Fibroblast of lung (primary cell): ENCODE measurements at regions not wholly inside any gene's neighbourhood (a gene's known extent, or its start where the extent isn't known, plus 50 kb on each side); places are given as distances from the start of the nearest gene placed in this dataset.

Experiments used
- DNase-seq, 2 donors: peaks; one replicate each; pipeline versions ENCODE4 v3.0.0 to v3.0.0-alpha.2; 2010; ENCODE audit warnings: low read depth in 2 of 2
- H2AFZ ChIP-seq: 2 replicates; pipeline ENCODE4 v1.5.1; 2012; ENCODE audit warnings: low read length, control low read depth, inconsistent platforms
- H3K27ac ChIP-seq: 2 replicates; pipeline ENCODE4 v1.5.1; 2011; ENCODE audit warnings: low read length, control low read depth; ENCODE audit not compliant: insufficient read depth
- H3K27me3 ChIP-seq: 2 replicates; pipeline ENCODE4 v1.5.1; 2011; ENCODE audit warnings: mild to moderate bottlenecking, low read length; ENCODE audit not compliant: control insufficient read depth, insufficient read depth
- H3K36me3 ChIP-seq: 2 replicates; pipeline ENCODE4 v1.5.1; 2011; ENCODE audit warnings: low read length; ENCODE audit not compliant: control insufficient read depth, insufficient read depth
- H3K4me1 ChIP-seq: 2 replicates; pipeline ENCODE4 v1.5.1; 2011; ENCODE audit warnings: low read length; ENCODE audit not compliant: control insufficient read depth, insufficient read depth; ENCODE audit errors: extremely low read depth
- H3K4me2 ChIP-seq: 2 replicates; pipeline ENCODE4 v1.5.1; 2011; ENCODE audit warnings: low read length, control low read depth; ENCODE audit not compliant: insufficient read depth; ENCODE audit errors: extremely low read depth
- H3K4me3 ChIP-seq, 4 experiments: fragments of 200-600 bp in 1 of 4; sonication (generic) in 1 of 4; replicated peaks in 1 of 4; 2 replicates each; pipeline ENCODE4 v1.5.1; 2011 to 2016; ENCODE audit warnings: low read length in 4 of 4, low read depth in 3 of 4, mild to moderate bottlenecking in 3 of 4, control low read depth in 2 of 4, inconsistent platforms in 1 of 4, mixed read lengths in 1 of 4; ENCODE audit not compliant: insufficient read depth in 1 of 4; ENCODE audit errors: control extremely low read depth in 1 of 4
- H3K79me2 ChIP-seq: 2 replicates; pipeline ENCODE4 v1.5.1; 2012; ENCODE audit warnings: mild to moderate bottlenecking, low read length, inconsistent platforms; ENCODE audit not compliant: control insufficient read depth, insufficient read depth
- H3K9ac ChIP-seq: 2 replicates; pipeline ENCODE4 v1.5.1; 2011; ENCODE audit warnings: mild to moderate bottlenecking, low read length, control low read depth; ENCODE audit not compliant: insufficient read depth
- H3K9me3 ChIP-seq: 2 replicates; pipeline ENCODE4 v1.5.1; 2012; ENCODE audit warnings: low read depth, low read length; ENCODE audit not compliant: control insufficient read depth, insufficient read depth
- H4K20me1 ChIP-seq: 2 replicates; pipeline ENCODE4 v1.5.1; 2011; ENCODE audit warnings: low read length; ENCODE audit not compliant: control insufficient read depth, insufficient read depth; ENCODE audit errors: extremely low read depth
- EZH2 ChIP-seq: IDR thresholded peaks from 2 replicates; pipeline ENCODE4 v1.5.1; 2012; ENCODE audit warnings: low read length, control low read depth, mild to moderate bottlenecking; ENCODE audit errors: missing control alignments
- TF ChIP-seq, protein P1 (sequence below), 2 donors: IDR thresholded peaks in 1 of 2; conservative IDR thresholded peaks in 1 of 2; 1 replicate in 1 of 2; 2 replicates in 1 of 2; pipeline ENCODE4 v1.5.1; 2011 to 2012; ENCODE audit warnings: low read length in 2 of 2, control low read depth in 1 of 2, inconsistent platforms in 1 of 2, low read depth in 1 of 2, mild to moderate bottlenecking in 1 of 2

DNA sequence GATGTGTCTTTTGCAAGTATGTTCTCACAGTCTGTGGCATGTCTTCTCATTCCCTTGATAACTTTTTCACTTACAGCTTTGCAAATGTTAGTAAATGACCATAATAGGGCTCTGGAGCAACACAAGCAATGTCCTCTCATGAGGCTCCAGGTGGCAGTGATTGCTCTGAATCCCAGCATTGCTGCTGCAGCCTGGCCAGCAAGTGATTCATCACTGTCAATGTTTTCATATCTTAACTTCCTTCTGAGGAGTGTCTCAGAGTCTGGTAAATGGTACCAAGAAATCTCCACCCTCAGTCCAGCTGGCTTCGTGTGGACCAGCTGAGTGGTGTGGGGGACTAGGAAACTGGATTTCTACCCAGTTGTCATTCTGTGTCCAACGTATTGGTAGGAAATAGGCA, 139.6 kb downstream of the MYLK4 start:
- Histone ChIP-seq H3K4me2 (no peak overlapping the region), H3K27ac (no peak overlapping the region), H3K79me2 (no peaks in the 10 kb centered on the region), H3K27me3 (no peaks in the 10 kb centered on the region), H3K9me3 (no peaks in the 10 kb centered on the region), H3K9ac (no peak overlapping the region), H3K36me3 (no peaks in the 10 kb centered on the region), H3K4me1 (no peaks in the 10 kb centered on the region), H4K20me1 (no peaks in the 10 kb centered on the region), H3K4me3 (no peak overlapping the region), H2AFZ (no peak overlapping the region)
- TF ChIP-seq, protein P1, sequence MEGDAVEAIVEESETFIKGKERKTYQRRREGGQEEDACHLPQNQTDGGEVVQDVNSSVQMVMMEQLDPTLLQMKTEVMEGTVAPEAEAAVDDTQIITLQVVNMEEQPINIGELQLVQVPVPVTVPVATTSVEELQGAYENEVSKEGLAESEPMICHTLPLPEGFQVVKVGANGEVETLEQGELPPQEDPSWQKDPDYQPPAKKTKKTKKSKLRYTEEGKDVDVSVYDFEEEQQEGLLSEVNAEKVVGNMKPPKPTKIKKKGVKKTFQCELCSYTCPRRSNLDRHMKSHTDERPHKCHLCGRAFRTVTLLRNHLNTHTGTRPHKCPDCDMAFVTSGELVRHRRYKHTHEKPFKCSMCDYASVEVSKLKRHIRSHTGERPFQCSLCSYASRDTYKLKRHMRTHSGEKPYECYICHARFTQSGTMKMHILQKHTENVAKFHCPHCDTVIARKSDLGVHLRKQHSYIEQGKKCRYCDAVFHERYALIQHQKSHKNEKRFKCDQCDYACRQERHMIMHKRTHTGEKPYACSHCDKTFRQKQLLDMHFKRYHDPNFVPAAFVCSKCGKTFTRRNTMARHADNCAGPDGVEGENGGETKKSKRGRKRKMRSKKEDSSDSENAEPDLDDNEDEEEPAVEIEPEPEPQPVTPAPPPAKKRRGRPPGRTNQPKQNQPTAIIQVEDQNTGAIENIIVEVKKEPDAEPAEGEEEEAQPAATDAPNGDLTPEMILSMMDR (conservative IDR thresholded peaks at IDR 0.05 in 1 of 2, IDR thresholded peaks at IDR 0.05 in 1 of 2; ENCODE audit: low read depth in 1 of 2, low read length in 2 of 2) = no peak
- TF ChIP-seq EZH2 = no peak
- peak in 1 of 2 donors; percentile 44 for DNase-seq

DNA sequence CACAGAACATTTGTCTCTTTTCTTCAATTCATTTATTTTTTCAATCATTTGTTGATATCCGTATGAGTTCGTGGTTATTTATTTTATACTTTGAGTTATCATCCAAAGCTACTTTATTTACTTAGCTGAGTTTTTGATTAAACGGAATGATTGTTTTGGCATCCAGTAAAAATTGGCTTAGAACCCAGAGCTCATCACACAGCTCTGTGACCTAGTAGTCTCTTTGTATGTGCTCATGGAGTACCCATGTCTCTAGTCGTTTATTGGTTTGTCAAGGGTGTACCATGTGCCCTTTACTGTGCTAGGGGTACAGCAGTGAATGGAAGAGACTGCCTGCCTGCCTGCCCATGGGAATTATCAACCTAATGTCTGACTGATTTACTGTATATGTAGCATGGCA, 142.2 kb downstream of the MYLK4 start:
- no peak overlapping the region for H3K27ac ChIP-seq
- no peaks in the 10 kb centered on the region for H3K9me3 ChIP-seq
- no peaks in the 10 kb centered on the region for H3K27me3 ChIP-seq
- H2AFZ ChIP-seq = no peak overlapping the region
- H4K20me1 ChIP-seq = no peaks in the 10 kb centered on the region
- no peak for TF ChIP-seq EZH2
- TF ChIP-seq, protein P1 (conservative IDR thresholded peaks at IDR 0.05 in 1 of 2, IDR thresholded peaks at IDR 0.05 in 1 of 2; ENCODE audit: low read depth in 1 of 2, low read length in 2 of 2) = no peak
- H3K4me2 ChIP-seq = no peak overlapping the region
- no peaks in the 10 kb centered on the region for H3K4me1 ChIP-seq
- no peaks in the 10 kb centered on the region for H3K79me2 ChIP-seq
- no peak overlapping the region for H3K4me3 ChIP-seq
- H3K36me3 ChIP-seq = no peaks in the 10 kb centered on the region
- DNase-seq = no peak
- H3K9ac ChIP-seq = no peak overlapping the region

DNA sequence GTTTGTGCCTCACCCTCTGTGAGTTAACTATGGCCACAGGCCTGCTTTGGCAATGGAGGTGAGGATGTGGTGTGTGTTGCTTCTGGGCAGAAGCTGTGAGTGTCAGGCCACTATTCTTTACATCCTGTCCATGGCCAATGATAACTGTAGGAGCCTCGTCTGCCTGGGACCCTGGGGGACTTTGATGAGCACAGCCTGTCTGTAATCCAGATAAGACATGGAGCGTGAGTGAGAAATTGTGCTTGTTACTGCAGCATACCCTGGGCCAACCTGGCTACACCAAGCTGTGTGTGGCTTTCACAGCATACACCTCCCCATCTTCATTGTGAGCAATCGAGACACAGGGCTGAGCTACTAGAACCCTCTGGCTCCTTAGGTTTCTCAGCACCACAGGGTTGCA, 150.4 kb downstream of the MYLK4 start:
- Histone ChIP-seq H3K9me3 (no peaks in the 10 kb centered on the region), H3K4me1 (no peaks in the 10 kb centered on the region), H3K9ac (no peak overlapping the region), H3K4me2 (no peak overlapping the region), H3K27ac (no peak overlapping the region), H3K4me3 (no peak overlapping the region), H3K36me3 (no peaks in the 10 kb centered on the region), H3K79me2 (no peaks in the 10 kb centered on the region), H4K20me1 (no peaks in the 10 kb centered on the region), H3K27me3 (no peaks in the 10 kb centered on the region), H2AFZ (no peak overlapping the region)
- TF ChIP-seq, protein P1 (conservative IDR thresholded peaks at IDR 0.05 in 1 of 2, IDR thresholded peaks at IDR 0.05 in 1 of 2; ENCODE audit: low read depth in 1 of 2, low read length in 2 of 2) = no peak
- no peak for TF ChIP-seq EZH2
- no peak for DNase-seq
